NCI-H1092 (cell line): ENCODE measurements at regions not wholly inside any gene's neighbourhood (a gene's known extent, or its start where the extent isn't known, plus 50 kb on each side); places are given as distances from the start of the nearest gene placed in this dataset.
"Not testable (repeated sequence)": the region's sequence is repeated elsewhere in the genome, so short reads cannot be mapped to it uniquely, and the experiment has no call there.

Experiments used
- DNase-seq: peaks from one replicate; lab custom pipeline; 2025; lab: John Stamatoyannopoulos, UW

DNA sequence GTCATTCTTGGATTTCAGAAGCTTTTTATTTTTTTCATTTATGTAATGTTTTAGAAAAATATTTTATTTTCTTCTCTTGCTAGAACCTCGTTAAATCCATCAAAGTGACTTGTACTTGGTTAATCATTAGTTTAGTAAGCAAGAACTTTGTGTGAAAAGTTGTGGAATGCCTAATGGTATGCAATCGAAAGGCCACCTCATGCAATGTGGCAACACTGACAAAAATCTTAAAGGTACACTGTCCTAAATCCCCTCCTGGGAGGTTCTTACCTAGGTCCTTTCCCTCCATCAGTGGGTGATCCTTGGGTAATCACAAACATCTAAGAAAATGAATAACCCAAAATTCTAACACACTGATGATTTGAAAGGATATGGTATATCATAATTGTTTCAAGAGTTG, 304.2 kb downstream of the DNAH5 start:
- DNase-seq: no peak

DNA sequence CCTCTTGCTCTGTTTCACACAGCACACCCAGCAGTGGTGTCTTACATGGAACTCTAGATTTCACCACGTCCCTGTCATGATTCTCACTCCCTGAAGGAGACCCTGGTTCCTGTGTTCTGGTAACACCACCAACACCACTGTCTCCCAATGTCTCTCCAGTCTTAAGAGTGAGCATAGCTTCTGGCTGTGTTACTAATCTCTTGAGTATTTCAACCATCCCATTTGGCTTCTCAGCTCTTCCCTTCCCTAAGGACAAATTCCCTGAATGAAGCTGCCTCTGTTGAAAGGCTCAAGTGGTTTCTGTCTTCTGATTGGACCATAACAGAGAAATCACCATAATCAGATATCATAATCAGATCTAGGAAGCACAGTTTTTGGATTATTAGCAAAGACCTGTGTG, 311.8 kb downstream of the DNAH5 start:
- DNase-seq: no peak

DNA sequence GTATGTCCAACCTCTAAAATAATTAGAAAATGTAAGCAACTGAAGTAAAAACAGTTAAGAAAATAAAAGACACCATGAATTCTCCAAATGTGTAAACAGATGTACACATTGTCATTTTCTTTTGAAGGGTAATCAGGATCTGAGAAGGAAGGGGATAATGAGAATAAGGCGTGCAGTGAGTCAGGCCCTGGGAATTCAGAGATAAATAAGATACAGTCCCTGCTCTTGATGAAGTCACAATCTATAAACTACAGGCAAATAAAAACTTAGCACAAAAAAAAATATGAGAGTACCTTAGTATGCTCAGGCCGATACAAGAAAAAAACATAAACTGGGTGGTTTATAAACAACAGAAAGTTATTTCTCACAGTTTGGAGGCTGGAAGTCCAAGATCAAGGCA, 315.3 kb downstream of the DNAH5 start:
- no peak for DNase-seq

DNA sequence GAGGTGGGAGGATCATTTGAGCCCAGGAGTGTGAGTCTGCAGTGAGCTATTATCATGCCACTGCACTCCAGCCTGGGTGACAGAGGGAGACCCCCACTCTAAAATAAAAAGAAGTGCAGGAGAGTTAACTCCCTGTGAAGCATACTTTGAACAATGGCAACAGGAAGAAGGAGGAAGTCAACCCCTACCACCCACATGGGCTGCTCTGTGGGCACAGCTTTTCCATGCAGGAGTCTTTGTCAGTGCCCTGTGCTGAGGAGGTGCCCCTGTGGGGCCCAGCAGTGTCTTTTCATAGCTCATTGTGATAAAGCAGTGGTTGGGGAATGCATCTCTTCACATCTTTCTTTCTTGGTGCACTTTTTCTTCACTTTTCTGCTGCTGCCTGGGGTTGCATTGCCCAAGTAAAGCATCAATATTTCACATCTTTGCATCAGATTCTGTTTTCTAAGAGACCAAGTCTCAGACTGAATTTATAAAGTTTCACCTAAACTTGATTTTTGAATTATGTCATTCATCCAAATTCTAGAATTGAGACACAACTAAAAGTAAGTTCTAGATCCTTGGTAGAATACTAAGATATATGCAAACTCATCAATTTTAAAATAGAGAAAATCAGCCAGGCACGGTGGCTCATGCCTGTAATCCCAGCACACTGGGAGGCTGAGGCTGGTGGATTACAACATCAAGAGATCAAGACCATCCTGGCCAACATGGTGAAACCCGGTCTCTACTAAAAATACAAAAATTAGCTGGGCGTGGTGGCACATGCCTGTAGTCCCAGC, 316.6 kb downstream of the DNAH5 start:
- DNase-seq: no peak

DNA sequence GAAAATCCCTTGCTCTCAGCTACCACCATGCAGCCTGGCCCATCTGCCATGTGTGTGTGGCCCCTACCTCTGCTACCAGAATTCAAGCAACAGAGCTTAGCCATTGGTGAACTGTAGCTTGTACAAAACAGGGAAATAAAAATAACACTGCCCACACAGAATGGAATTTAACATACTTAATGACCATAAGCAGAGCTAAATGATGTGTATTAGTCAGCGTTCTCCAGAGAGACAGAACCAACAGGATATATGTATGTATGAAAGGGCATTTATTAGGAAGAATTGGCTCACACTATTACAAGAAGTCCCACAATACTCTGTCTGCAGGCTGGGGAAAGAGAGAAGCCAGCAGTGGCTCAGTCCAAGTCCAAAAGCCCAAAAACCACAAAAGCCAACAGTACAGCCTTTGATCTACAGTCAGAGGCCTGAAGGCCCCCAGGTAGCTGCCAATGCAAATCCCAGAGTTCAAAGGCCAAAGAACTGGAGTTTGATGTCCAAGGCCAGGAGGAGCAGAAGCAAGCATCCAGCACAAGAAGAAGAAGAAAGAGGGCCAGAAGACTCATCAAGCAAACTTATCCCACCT, 318.8 kb downstream of the DNAH5 start:
- DNase-seq: no peak

DNA sequence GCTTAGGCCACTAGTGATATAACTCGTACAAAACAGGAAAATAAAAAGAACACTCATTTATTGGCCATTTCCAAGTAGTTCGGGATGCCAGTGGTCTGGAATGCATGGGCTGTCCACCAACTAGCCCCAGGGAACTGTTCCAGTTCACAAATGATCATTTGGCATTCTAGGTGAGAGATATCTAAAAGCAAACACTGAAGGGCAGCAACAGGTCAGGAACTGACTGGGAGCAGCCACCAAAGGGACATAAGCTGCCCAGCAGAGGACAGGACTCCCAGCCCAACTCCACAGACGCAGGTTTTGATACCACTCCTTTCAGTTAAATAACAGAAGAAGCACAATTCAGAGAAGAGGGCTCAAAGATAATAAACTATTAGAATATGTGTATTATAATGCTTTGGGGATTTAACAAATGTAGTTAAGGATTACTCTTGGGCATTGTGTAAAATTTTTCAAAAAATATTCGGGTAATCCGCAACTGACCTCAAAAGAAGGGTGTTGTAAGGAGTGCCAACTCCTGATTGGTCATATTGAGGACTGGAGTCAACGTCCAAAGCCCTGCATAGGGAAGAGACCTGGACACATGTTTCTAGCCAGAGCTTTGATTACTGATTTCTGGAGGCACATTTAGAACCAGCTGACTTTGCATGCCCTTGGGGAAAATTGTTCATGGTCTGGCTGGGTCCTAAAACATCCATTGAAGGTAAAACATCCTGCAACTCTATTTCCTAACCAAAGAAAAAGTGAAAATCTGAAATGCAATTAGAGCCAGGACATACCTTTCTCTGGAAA, 320.0 kb downstream of the DNAH5 start:
- no peak for DNase-seq

DNA sequence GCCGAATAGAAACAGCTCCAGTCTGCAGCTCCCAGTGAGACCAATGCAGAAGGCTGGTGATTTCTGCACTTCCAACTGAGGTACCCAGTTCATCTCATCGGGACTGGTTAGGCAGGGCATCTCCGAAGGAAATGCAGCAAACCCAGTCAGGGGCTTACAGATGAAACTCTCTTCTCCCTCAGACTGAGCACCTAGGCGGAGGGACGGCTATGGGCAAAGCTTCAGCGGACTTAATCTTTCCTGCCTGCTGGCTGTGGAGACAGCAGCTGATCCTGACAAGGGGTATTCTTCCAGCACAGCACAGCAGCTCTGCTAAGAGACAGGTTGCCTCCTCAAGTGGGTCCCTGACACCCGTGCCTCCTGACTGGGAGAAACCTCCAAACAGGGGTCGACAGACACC, 330.9 kb downstream of the DNAH5 start:
- no peak for DNase-seq

DNA sequence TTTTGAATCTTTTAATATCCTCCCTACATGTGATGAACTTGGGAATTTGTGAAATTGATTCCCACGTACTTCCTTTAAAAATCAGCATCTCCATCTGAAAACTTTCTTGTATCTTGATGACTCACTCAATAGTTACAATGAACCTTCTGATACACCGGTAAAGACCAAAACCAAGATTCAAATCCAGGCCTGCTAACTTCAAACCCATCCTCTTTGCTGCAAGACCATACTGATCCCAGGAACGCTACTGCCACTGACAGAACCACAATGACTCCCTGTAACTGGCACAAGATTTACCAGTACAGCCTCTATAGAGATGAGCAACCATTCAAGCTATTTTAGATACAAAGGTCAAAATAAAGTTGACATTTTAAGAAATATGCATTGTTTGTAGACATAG, 332.9 kb downstream of the DNAH5 start:
- no peak for DNase-seq

DNA sequence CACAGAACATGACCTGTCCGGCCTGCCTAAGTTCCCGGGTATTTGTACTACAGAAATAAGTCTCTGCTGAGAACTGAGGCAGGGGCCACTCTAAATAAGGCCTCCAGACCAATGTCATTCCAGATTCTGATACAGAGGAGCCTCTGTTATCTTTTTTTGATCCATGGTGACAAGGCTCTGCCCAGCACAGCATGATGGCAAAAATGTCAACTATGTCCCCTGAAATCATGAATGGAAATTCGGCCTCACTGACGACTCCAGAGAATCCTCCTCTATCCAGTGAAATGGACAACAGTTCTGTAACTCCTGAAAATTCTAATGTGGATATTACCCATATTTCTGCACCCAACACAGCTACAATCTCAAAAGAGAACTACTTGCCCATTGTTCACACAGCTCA, 335.0 kb downstream of the DNAH5 start:
- no peak for DNase-seq

DNA sequence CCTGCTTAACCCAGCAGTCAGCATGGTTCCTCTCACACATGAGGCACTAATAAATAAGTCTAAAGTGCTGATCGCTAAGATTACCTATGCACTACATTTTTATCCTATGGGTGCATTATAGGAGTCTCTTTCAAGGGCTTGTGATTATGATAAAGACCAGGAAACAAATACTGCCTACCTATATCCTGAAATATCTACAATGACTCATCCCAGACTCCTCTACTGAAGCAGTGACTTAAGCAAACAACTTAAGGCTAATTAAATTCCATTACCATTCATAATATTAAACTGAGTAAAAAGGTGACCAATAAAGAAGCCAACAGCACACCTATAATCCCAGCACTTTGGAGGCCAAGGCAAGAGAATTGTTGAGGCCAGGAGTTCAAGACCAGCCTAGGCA, 338.4 kb downstream of the DNAH5 start:
- no peak for DNase-seq

DNA sequence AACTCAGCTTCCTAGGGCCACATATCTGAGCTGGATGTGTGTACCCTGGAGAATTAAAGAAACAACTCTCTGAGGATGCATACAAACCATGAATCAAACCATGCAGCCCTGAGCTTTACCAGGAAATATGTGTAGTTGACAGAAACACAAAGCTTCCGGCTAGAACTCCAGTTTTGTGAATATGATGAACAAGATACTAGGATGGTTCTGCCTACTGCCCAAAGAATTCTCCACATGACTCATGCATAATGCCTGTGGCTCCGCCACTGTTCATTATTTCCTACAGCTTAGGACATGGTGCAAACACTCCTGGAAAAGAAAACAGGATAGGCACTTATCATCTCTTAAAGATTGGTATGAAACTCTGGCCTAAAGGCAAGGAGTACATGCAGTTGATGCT, 343.4 kb downstream of the DNAH5 start:
- DNase-seq: no peak

DNA sequence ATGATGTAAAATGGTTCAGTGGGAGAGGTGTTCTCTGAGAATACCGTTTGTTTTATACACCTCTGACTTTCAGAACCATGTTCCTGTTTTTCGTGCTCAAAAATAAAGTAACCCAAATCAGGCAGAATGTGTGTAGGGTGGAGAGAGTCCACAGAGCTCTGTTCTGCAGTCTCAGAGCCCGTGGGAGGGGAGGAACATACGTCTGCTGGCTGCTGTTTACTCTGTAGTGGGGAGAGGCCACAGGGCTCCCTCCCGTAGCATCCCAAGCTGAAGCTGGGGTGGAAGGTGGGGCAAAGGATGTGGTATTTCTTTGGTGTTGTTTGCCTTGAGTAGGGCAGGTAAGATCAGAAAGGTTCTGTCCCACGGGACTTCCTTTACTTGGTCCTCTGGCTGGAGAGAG, 348.5 kb downstream of the DNAH5 start:
- DNase-seq: no peak

DNA sequence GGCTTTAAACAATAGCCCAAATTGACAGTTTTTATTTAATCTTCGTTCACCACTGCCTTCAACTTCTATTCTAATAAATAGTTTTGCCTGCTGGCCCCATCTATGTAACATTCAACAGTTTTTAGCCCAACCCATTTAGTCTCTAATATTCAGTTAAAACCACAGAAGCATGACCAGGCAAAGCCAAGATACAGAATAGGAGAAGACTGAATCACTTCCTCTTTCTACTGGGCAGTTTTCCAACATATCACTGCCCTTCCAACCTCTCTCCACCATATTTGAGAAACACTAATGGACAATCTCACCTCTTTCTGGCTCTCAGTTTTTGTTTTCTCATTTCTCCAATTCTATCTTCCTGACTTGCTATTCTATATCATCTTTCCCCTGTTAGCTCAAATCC, 352.9 kb downstream of the DNAH5 start:
- DNase-seq: no peak

DNA sequence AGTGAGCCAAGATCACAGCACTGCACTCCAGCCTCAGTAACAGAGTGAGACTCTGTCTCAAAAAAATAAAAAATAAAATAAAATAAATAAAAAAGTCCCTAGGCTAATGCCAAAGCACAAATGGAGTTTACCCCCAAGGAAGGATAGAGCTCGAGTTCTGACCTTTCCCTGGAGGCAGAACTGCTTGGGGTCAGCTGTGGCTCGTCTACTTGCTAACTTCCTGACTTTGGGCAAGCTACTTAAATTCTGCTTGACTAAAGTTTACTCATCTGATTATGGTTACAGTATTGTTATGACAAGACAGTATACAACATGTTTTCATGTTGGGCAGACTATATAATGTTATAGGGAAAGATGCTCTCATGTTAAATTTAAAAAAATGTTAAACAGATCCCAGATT, 359.2 kb downstream of the DNAH5 start:
- no peak for DNase-seq

DNA sequence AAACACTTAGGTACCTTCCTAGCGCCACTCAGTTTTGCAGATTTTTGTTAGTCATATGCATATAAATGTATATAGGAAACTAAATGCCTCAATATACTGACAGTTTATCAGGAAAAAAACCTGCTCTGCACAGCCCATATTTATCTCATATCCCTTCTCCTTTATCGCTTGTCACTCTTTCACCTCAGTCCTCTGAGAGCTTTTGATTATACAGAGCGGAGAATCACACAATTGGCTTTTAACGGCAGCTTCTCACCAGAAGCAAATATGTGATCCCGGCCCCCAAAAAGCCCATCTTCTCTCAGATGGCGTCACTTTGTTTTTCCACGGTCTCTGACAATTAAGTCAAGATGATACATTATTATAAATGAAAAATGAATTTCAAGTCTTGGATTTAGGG, 362.6 kb downstream of the DNAH5 start:
- no peak for DNase-seq

DNA sequence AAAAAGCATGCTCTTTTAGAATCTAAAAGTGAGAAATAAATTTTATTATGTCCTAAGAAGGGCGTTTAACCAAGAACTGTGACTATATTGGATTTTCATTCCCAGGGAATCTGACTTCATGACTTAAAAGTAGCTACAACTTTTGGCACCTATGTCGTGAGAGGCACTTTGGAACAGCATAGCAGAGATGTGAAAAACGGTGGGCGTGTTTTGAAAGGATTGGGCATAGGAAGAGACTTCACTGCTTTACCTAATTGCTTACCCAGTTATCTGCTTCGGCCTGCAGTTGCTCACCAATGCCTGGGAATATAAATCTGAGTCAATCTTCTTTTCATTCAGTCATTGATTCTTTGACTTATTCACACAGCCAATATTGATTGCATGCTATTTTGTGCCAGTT, 363.4 kb downstream of the DNAH5 start:
- DNase-seq: no peak

DNA sequence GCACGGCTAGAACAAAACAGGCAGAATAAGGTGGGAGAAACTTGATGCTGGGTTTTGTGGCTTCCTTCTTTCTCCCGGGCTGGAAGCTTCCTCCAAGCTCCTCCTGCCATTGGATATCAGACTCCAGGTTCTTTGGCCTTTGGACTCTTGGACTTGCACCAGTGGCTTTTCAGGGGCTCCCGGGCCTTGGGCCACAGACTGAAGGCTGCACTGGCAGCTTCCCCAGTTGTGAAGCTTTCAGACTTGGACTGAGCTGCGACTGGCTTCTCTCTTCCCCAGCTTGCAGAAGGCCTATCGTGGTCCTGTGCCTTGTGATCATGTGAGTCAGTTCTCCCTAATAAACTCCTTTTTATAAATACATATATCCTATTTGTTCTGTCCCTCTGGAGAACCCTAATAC, 364.4 kb downstream of the DNAH5 start:
- DNase-seq: no peak

DNA sequence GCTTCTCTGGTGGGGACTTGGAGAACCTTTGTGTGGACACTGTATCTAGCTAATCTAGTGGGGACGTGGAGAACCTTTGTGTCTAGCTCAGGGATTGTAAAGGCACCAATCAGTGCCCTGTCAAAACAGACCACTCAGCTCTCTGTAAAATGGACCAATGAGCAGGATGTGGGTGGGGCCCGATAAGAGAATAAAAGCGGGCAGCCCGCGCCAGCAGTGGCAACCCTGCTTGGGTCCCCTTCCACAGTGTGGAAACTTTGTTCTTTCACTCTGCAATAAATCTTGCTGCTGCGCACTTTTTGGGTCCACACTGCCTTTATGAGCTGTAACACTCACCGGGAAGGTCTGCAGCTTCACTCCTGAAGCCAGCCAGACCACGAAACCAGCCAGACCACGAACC, 365.4 kb downstream of the DNAH5 start:
- DNase-seq: not testable (repeated sequence)

DNA sequence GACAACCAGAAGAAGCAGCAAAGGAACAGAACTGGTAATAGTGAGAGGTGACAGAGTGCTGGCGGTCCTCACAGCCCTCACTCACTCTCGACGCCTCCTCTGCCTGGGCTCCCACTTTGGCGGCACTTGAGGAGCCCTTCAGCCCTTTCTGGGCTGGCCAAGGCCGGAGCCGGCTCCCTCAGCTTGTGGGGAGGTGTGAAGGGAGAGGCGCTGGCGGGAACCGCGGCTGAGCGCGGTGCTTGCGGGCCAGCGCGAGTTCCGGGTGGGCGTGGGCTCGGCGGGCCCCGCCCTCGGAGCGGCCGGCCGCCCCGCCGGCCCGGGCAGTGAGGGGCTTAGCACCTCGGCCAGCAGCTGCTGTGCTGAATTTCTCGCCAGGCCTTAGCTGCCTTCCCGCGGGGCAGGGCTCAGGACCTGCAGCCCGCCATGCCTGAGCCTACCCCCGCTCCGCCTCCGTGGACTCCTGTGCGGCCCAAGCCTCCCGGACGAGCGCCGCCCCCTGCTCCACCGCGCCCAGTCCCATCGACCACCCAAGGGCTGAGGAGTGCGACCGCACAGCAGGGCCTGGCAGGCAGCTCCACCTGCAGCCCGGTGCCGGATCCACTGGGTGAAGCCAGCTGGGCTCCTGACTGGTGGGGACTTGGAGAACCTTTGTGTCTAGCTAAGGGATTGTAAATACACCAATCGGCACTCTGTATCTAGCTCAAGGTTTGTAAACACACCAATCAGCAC, 366.0 kb downstream of the DNAH5 start:
- not testable (repeated sequence) for DNase-seq

DNA sequence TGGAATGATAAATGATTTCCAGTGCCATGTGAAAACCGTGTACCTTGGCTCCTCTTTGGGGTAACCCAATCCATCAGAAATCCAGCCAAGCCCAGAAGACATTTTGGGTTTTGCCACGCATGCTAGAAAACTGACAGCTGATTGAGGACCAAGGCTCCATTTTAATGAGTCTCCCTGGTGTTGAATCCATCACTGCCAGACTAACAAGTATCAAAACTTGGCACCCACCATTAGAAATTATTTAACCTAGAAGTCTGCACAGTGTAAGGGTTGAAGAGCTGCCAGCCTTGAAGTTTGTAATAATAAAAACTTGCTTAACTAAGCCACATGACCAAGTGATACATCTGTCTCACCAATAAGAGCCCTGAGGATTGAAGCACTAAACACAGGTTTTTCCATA, 369.9 kb downstream of the DNAH5 start:
- no peak for DNase-seq

DNA sequence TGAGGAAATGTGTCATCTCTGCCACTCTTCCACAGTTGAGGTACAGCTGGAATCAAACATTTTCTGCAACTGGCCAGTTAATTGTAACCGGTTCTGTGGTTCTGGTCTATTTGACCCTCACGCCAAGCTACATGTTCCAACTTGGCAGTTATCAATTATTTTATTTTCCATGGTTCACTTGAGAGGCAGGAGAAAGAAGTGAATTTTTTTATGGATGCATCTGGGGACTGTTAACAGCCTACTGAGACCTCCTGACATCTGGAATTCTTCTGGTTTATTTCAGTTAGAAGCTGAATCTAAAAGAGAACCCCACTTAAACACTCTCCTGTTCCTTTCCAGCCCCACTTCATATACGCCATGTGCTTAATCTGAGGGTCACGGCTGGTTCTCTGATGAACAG, 372.3 kb downstream of the DNAH5 start:
- no peak for DNase-seq

DNA sequence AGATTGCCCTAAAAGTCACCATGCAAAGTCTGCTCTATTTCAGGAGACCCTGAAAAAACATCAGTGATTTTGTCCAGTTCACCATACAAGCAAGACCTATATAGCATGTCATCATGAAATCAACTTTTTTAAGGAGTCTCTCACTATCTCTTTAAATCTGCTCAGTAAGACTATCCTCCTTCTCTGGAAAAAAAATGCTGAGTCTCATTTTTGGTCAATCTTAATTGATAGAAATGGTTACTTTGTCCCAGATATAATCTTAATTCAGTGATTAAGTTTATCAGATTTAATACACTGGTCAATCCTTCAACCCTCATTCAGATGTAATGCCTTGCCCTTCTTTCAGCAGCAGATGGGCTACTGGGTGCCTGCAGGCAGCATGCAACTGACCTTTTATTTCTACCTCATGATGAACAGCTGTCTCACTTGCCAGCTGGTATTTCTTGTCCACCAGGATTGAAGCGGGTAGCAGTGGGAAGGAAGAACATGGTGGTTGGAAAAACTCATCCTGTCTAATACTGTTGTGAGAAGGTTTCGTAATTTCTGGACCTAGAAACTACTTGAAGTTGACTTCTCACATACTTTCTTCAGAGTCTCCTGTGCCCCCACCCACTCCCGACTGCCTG, 375.3 kb downstream of the DNAH5 start:
- DNase-seq: no peak
